Activated CD4-positive, alpha-beta T cell treated with anti-CD3 and anti-CD28 coated beads, Interleukin-2, amount 50 U/mL, for 1 hour (primary cell): ENCODE measurements at regions not wholly inside any gene's neighbourhood (a gene's known extent, or its start where the extent isn't known, plus 50 kb on each side); places are given as distances from the start of the nearest gene placed in this dataset.
"Not testable (repeated sequence)": the region's sequence is repeated elsewhere in the genome, so short reads cannot be mapped to it uniquely, and the experiment has no call there.

Experiments
- DNase-seq: peaks from one replicate; pipeline ENCODE4 v3.0.0-alpha.2; 2020

- DNase-seq = no peak
These were observed 214.5 kb upstream of the UBASH3B start for GRCh38 chr11:122440811-122441665.

- DNase-seq = no peak
These were observed 215.4 kb upstream of the UBASH3B start for GRCh38 chr11:122439866-122440810.

GRCh38 chr11:122436188-122436555, 219.3 kb upstream of the UBASH3B start:
- DNase-seq = no peak

GRCh38 chr11:122435540-122436187, 219.9 kb upstream of the UBASH3B start:
- DNase-seq = no peak

GRCh38 chr11:122434786-122435185, 220.7 kb upstream of the UBASH3B start:
- no peak for DNase-seq

- DNase-seq = no peak
These were observed 225.0 kb upstream of the UBASH3B start for GRCh38 chr11:122430490-122430889.

- no peak for DNase-seq
These were observed 229.4 kb upstream of the UBASH3B start for GRCh38 chr11:122426073-122426472.

GRCh38 chr11:122424636-122425035, 230.9 kb upstream of the UBASH3B start:
- DNase-seq = no peak

GRCh38 chr11:122423886-122424285, 231.6 kb upstream of the UBASH3B start:
- no peak for DNase-seq

GRCh38 chr11:122423273-122423672, 232.2 kb upstream of the UBASH3B start:
- no peak for DNase-seq

GRCh38 chr11:122422682-122423081, 232.8 kb upstream of the UBASH3B start:
- no peak for DNase-seq

GRCh38 chr11:122421702-122422101, 233.8 kb upstream of the UBASH3B start:
- DNase-seq = no peak

- no peak for DNase-seq
These were observed 237.5 kb upstream of the UBASH3B start for GRCh38 chr11:122418032-122418431.

GRCh38 chr11:122414406-122415018, 241.0 kb upstream of the UBASH3B start:
- DNase-seq = no peak

- no peak for DNase-seq
These were observed 241.8 kb upstream of the UBASH3B start for GRCh38 chr11:122413677-122414076.

GRCh38 chr11:122412581-122412980, 242.9 kb upstream of the UBASH3B start:
- DNase-seq = no peak

- DNase-seq = no peak
These were observed 249.1 kb upstream of the UBASH3B start for GRCh38 chr11:122406466-122406865.

GRCh38 chr11:122405547-122406341, 249.8 kb upstream of the UBASH3B start:
- no peak for DNase-seq

GRCh38 chr11:122404571-122404970, 251.0 kb upstream of the UBASH3B start:
- no peak for DNase-seq

- DNase-seq = not testable (repeated sequence)
These were observed 253.9 kb upstream of the UBASH3B start for GRCh38 chr11:122401581-122401980.

GRCh38 chr11:122399375-122399774, 256.1 kb upstream of the UBASH3B start:
- DNase-seq = no peak

- no peak for DNase-seq
These were observed 256.7 kb upstream of the UBASH3B start for GRCh38 chr11:122398851-122399250.
